ENCODE measurements at regions not wholly inside any gene's neighbourhood (a gene's known extent, or its start where the extent isn't known, plus 50 kb on each side); places are given as distances from the start of the nearest gene placed in this dataset.
"Not testable (repeated sequence)": the region's sequence is repeated elsewhere in the genome, so short reads cannot be mapped to it uniquely, and the experiment has no call there.

GRCh38 chr17:34024806-34025551, 230.1 kb upstream of the CCL2 start:
- TF ChIP-seq CTCF (conservative IDR thresholded peaks at IDR 0.05) (no peak), ZFX (IDR thresholded peaks at IDR 0.05) (no peak)
- no peak overlapping the region for H3K27ac ChIP-seq

- H3K27ac ChIP-seq, result not testable (repeated sequence)
Measured at GRCh38 chr17:34030601-34031000, 224.5 kb upstream of the CCL2 start.

GRCh38 chr17:34032305-34032704, 222.8 kb upstream of the CCL2 start:
- not testable (repeated sequence) for H3K27ac ChIP-seq

GRCh38 chr17:34038786-34039185, 216.3 kb upstream of the CCL2 start:
- not testable (repeated sequence) for H3K27ac ChIP-seq

GRCh38 chr17:34039213-34039612, 215.9 kb upstream of the CCL2 start:
- H3K27ac ChIP-seq, result not testable (repeated sequence)

- H3K27ac ChIP-seq, result not testable (repeated sequence)
Measured at GRCh38 chr17:34039759-34040555, 215.1 kb upstream of the CCL2 start.

GRCh38 chr17:34045990-34046389, 209.1 kb upstream of the CCL2 start:
- no peak for TF ChIP-seq CTCF (conservative IDR thresholded peaks at IDR 0.05)
- no peak for TF ChIP-seq ZFX (IDR thresholded peaks at IDR 0.05)
- no peak overlapping the region for H3K27ac ChIP-seq

- no peak overlapping the region for H3K27ac ChIP-seq
- no peak for TF ChIP-seq ZFX (IDR thresholded peaks at IDR 0.05)
- no peak for TF ChIP-seq CTCF (conservative IDR thresholded peaks at IDR 0.05)
Measured at GRCh38 chr17:34051046-34051445, 204.0 kb upstream of the CCL2 start.

GRCh38 chr17:34054495-34054894, 200.6 kb upstream of the CCL2 start:
- TF ChIP-seq CTCF (conservative IDR thresholded peaks at IDR 0.05), result no peak
- no peak for TF ChIP-seq ZFX (IDR thresholded peaks at IDR 0.05)

GRCh38 chr17:34055606-34056005, 199.5 kb upstream of the CCL2 start:
- H3K27ac ChIP-seq, result no peak overlapping the region
- no peak for TF ChIP-seq CTCF (conservative IDR thresholded peaks at IDR 0.05)
- no peak for TF ChIP-seq ZFX (IDR thresholded peaks at IDR 0.05)

More at GRCh38 chr17:34054495-34054894, 200.6 kb upstream of the CCL2 start:
- no peak overlapping the region for H3K27ac ChIP-seq
